ENCODE measurements at regions not wholly inside any gene's neighbourhood (a gene's known extent, or its start where the extent isn't known, plus 50 kb on each side); places are given as distances from the start of the nearest gene placed in this dataset.
"Not testable (repeated sequence)": the region's sequence is repeated elsewhere in the genome, so short reads cannot be mapped to it uniquely, and the experiment has no call there.

DNA sequence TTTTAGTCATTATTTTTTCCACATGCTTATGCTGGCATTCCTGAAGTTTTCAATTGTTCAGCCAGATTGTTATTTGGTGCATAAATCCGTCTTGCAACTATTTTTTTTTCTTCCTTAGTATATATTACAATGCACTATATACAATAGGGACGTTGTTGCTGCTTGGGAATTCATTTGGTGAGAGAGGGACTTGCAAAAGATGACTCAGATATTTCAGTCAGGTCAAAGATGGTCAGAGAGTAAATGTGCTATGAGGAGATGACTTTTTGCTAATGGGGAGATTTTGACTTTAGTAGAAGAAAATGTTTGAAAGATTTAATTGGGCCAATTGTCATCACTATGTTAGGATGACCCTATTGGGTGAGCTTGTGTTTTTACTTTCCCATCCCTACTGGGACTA, 348.4 kb upstream of the MTPN start:
- DNase-seq (ENCODE audit: low read depth in 2 of 2), result no peak

DNA sequence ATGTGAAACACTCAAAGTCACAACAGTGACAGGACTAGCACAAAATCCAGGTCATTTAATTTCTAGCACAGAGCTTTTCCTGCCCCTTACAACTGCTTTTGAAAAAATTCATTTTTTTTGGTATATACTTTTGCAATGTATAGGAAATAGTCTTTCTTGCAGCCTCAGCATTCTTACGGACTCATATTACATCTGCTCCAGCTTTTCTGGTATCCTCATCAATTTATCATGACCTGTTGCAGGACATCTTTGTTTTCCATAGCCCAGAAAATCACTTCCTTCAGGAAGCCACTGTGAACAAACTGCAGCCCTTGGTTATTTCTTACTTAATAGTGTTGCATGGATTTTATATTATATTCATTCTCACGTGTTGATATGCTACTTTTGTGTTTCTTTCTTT, 347.9 kb upstream of the MTPN start:
- no peak for DNase-seq (ENCODE audit: low read depth in 2 of 2)

- no peak for DNase-seq (ENCODE audit: low read depth in 2 of 2)
These were observed 347.0 kb upstream of the MTPN start for GRCh38 chr7:136324073-136324704.

DNA sequence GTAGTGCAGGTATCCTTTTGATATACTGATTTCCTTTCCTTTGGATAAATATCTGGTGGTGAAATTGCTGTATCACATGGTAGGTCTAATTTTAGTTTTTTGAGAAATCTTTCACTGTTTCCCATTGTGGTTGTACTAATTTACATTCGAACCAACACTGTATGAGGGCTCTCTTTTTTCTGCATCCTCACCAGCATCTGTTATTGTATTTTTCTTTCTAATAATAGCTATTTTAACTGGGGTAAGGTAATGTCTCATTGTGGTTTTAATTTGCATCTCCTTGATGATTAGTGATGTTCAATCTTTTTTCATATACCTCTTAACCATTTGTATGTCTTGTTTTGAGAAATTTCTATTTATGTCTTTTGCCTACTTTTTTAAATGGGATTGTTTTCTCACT, 335.4 kb upstream of the MTPN start:
- no peak for DNase-seq (ENCODE audit: low read depth in 2 of 2)

DNA sequence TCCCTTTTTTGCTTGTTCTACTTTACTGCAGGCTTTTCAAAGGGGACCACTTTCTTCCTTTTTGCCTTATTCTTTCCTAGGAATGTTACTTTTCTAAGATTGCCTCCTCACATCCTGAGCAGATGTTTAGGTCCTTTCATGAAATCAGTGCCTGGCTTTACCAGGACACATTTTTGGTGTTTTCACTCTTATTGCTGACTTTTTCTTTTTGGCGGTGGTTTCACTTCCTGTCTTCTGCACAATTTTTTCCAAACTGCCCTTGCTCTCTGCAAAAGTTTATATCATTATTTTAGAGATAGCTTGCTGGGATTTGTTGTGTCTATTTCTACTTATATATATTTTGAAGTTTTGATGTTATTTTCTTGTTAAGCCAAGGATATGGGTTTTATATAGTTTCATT, 332.2 kb upstream of the MTPN start:
- no peak for DNase-seq (ENCODE audit: low read depth in 2 of 2)

DNA sequence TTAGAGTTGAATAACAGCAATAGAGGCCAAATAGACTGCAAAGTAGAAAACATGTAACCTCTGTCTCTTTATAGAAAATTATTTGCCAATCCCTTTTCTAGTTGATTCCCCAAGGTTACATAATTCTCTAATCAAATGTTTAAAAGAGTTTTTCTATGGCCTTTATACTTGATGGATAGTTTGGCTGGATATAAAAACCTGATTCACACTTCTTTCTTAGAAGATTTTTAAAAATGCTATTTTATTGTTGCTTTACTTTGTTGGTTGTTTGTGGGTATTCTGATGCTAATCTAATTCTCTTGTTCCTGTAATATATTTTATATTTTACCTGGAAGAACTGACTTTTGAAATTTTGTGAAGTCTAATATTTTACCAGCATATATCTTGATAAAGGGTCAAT, 331.1 kb upstream of the MTPN start:
- DNase-seq (ENCODE audit: low read depth in 2 of 2), result no peak

DNA sequence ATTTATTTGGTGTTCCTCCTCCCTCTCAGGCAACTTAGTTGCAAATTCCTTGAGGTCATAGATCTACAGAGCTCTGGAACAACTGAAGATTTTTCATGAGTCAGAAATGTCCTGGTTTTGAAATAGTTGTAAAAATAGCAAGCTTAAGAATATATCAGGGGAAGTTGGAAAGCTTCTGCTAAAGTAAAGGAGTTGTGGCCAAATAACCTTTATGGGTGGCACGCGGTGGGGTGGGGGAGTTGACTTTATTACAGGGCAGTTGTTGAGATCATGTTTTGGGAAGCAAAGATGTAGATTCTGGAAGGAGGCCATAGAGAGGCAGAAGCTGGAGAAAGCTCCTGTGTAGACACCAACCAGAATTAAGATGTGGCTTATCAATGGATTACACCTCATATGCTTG, 326.0 kb upstream of the MTPN start:
- DNase-seq (ENCODE audit: low read depth in 2 of 2), result no peak

- no peak for DNase-seq (ENCODE audit: low read depth in 2 of 2)
These were observed 324.9 kb upstream of the MTPN start for GRCh38 chr7:136302049-136302448.

DNA sequence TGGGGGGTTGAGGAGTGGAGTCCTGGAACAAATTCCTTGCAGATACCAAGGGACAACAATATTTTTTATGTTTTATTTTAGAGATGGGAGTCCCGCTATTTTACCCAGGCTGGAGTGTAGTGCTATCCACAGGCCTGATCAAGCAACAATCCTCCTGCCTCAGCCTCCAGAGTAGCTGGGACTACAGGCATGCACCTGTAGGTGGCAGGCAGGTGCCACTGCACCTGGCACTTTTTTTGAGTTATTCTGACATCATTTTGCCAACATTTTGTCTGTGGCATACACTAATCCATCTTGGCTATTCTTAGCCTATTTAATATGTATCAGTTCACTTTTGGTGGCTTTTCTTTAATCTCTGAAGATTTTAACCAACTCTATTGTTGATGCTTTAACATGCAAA, 317.8 kb upstream of the MTPN start:
- DNase-seq (ENCODE audit: low read depth in 2 of 2), result no peak

DNA sequence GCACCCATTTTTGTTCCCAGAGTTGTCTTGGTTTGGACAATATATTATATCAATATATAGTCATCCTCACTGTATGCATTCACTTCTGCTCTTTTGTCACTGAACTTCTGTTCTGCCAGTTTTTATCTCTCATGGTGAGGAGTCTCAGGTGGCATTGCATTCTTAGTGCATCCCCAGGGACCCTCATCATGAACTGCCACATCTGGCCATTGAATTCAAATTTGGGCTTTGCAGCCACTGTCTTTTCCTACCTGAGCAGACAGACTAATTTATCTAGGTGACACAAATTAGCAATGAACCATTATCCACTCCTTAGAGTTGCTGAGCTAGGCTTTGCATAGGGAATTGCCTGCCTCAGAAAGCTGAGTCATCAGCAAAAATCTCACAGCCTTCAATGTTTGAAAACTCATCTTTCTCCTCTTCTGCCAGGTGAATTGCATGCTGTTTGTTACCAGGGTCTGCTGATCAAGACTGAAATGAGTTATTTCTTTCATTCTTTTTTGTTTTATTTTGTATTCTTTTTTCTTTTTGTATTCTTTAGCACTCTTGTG, 316.8 kb upstream of the MTPN start:
- DNase-seq (ENCODE audit: low read depth in 2 of 2), result no peak

GRCh38 chr7:136293272-136293671, 316.1 kb upstream of the MTPN start:
- DNase-seq (ENCODE audit: low read depth in 2 of 2), result no peak

- no peak for DNase-seq (ENCODE audit: low read depth in 2 of 2)
These were observed 315.2 kb upstream of the MTPN start for GRCh38 chr7:136292365-136292764.

DNA sequence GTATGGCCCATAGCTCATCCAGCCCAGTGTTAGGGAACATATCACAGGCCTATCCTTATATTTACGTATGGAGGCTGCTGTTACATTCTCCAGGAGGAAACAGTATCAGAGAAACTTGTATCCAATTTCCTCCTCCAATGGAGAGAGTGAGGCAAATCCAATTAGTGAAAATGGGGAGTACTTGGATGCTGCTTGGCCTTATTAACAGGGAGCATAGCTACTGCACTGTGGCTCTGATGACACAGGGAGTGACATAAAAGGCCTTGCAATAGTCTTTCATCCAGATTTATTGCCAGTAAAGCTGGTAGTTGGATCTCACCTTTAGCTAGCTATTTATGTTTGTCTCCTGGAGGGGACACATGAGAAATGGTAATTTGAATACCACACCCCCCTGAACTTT, 313.2 kb upstream of the MTPN start:
- DNase-seq (ENCODE audit: low read depth in 2 of 2), result no peak

DNA sequence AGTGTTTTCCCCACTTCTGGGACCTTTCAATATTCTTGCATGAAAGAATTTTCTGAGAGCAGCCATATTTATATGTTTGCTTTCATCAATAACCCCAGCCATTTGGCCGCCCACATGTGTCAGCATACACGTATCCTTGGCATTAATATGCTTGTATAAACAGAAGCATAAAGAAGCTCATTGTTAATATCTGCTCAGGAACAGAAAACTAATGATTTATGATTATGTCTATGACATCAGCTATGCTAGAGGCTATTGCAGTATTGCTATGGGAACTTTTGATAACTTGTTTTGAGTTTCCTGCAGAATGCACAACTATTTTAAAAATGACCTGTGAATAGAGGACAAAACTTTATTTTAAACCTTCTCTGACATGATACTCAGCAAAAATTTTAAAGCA, 300.9 kb upstream of the MTPN start:
- no peak for DNase-seq (ENCODE audit: low read depth in 2 of 2)

DNA sequence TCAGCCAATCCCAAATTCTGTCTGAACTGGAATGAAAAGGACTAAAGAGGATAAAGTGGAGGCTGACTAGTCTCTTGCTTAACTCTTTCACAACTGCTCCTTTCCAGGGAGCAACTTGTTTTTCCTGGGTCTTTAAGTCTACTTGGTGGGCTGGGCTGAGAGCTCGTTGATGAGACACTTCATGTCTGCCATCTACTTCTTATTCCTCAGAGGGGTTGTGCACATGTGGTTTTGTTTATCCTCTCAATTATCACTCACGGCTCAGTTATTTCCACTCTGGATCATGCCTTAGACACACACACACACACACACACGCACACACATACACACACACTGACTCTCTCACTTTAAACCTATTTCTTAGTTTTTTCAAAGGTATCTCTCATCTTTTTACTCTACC, 298.6 kb upstream of the MTPN start:
- DNase-seq (ENCODE audit: low read depth in 2 of 2), result no peak

GRCh38 chr7:136274636-136275345, 297.6 kb upstream of the MTPN start:
- DNase-seq (ENCODE audit: low read depth in 2 of 2), result no peak

- no peak for DNase-seq (ENCODE audit: low read depth in 2 of 2)
These were observed 295.8 kb upstream of the MTPN start for GRCh38 chr7:136272934-136273333.

- DNase-seq (ENCODE audit: low read depth in 2 of 2), result no peak
These were observed 290.7 kb upstream of the MTPN start for GRCh38 chr7:136267822-136268221.

- no peak for DNase-seq (ENCODE audit: low read depth in 2 of 2)
These were observed 289.3 kb upstream of the MTPN start for GRCh38 chr7:136266457-136266856.

DNA sequence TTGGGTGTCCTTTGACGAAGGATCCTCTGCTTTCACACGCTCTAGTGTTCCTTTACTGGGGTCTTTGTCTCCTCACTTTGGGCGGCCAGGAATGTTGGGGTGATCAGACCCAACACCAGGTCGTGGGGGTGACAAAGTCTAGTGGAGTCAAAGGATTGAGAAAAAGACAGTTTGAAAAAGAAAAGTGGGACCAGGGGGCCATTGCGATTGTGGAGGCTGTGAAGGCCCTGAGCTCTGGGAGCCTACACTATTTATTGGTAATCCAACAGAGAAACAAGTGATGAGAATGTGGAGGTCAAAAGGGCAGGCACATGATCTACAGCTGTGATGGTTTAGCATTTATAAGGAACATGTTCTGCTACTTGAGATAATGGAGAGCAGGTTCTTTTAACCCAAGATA, 287.1 kb upstream of the MTPN start:
- not testable (repeated sequence) for DNase-seq (ENCODE audit: low read depth in 2 of 2)

- not testable (repeated sequence) for DNase-seq (ENCODE audit: low read depth in 2 of 2)
These were observed 286.1 kb upstream of the MTPN start for GRCh38 chr7:136263112-136263860.

GRCh38 chr7:136260591-136260990, 283.4 kb upstream of the MTPN start:
- DNase-seq (ENCODE audit: low read depth in 2 of 2), result not testable (repeated sequence)

GRCh38 chr7:136259074-136259473, 281.9 kb upstream of the MTPN start:
- DNase-seq (ENCODE audit: low read depth in 2 of 2), result no peak
